ENCODE measurements at regions not wholly inside any gene's neighbourhood (a gene's known extent, or its start where the extent isn't known, plus 50 kb on each side); places are given as distances from the start of the nearest gene placed in this dataset.
A peak's percentile ranks its signal among the peaks of the same experiment; 100 is the strongest.

DNA sequence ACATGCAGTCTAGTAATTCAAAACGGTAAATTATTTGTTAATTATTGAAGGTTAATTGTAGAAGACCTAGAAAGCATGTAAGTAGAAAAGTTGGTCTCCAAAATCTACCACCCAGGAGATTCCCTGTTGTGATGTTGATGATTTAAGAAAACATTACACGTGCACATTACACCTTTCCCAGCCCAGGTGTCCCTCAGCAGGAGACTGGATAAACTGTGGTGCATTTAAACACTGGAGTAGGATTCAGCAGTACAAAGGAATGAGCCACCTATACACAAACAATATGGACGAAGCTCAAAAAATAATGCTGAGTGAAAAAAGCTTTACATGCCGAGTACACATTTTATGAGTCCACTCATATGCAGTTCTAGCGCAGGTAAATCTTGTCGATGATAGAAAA, 109.0 kb upstream of the STARD3NL start:
- FAIRE-seq (peak; percentile 61), DNase-seq (ENCODE audit: low spot score) (no peak)

DNA sequence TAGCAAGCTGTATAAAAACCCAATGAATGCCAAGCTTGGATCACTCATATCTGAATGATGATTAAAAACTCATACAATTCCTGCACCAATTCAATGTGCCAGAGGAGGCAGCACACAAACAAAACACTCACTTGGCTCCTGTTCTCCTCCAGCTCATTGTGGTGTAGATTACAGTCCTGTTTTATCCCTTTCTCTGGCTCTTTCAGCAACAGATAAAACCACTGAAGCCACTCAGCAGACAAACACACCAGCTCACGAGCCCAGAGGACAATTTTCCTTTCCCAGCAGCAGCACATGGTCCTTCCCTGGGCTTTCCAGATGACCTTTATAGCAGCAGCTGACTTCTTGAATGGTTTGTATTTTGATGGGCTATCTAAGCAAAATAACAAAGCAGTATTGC, 107.3 kb upstream of the STARD3NL start:
- DNase-seq (ENCODE audit: low spot score) (peak; percentile 24), FAIRE-seq (no peak)

DNA sequence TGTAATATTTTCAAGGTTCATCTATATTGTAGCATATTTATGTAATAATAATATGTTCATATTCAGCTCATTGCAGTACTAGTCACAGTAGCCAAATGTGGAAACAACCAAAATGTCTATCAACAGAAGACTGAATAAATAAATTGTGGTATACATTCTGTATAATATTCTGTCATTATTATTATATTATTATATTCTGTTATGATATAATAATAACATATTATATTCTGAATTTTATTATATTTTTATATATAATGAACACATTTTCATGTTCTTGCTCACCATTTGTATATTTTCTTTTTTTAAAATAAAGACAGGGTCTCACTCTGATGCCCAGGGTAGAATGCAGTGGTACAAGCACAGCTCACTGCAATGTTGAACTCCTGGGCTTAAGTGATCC, 91.2 kb upstream of the STARD3NL start:
- FAIRE-seq: no peak
- no peak for DNase-seq (ENCODE audit: low spot score)

DNA sequence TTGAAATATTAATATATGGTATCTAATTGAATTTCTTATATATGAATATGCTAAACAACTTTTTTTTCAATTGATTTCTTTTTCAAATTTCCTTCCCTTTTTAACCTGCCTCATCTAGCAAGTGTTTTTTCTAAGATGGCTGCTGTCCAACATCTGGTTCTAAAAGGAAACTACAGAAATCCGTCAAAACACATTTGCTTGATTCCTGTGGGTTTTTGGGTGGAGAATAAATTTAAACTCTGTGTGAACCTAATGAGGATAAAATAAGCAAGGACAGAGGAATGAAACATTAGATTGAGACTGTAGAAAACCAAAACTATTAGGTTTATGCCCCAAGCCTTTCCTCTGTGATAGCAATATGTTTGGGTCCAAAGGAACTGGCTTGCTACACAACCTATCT, 75.5 kb upstream of the STARD3NL start:
- FAIRE-seq (no peak), DNase-seq (ENCODE audit: low spot score) (no peak)

DNA sequence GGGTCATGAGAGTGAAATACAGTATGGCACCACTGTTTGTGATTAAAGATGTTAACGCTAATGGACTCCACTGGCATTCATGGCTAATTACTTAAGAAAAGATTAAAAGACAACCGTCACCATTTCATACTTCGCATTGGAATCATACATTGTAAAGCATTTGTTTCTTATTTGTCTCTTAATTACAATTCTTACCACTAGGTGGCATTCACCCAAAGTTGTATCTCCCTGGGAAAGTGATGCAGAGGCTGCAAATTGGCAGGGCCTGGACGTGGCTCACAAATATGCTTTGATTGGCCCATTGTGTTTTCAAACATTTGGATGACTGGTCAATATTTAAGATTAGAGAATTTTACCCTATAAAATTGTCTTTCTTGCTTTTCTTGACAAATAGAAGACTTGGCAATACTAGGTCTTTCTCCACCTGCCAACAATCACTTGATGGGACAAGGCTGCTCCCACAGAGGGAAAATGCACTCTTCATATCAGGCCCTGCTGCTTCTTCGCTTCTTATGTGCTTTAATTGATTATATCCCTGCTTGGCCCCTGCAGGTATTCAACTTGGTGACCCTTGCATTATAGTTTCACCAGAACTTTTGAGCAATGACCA, 72.1 kb upstream of the STARD3NL start:
- DNase-seq (ENCODE audit: low spot score) (peak; percentile 57), FAIRE-seq (no peak)

DNA sequence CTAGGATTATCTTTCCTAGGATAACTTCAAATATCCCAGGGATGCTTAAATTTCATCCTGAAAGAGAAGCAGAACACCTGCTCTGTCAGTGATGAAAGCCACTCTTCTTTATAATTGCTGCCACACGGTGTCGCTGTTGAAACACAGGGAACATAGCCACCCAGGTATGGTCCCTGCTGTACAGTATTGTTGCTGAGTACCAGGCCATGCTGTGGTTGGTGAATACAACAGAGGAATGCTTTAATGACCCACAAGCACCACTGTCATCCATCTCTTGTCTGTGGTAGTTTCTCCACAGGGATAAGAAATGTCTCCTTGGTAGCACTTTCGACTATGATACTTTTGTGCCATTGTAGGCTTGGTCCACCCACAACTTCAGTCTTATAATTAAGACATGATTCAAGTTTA, 70.6 kb upstream of the STARD3NL start:
- FAIRE-seq (peak; percentile 62), DNase-seq (ENCODE audit: low spot score) (peak; percentile 74)

DNA sequence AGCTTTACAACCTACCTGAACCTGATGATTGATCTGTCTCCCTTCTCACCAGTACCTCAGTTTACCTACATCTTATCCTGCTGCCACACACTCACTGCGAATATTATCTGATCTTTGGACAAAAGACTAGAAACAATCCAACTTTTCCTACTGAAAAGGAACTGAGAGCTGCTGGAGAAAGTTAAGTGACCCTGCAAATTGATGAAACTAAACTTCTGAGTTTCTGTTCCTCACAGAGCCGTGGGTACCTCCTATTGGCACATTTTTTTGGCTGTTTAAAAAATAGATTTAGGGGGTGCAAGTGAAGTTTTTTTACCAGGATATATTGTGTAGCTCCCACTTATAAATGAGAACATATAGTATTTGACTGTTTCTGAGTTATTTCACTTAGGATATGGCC, 66.0 kb upstream of the STARD3NL start:
- no peak for DNase-seq (ENCODE audit: low spot score)
- FAIRE-seq: no peak

DNA sequence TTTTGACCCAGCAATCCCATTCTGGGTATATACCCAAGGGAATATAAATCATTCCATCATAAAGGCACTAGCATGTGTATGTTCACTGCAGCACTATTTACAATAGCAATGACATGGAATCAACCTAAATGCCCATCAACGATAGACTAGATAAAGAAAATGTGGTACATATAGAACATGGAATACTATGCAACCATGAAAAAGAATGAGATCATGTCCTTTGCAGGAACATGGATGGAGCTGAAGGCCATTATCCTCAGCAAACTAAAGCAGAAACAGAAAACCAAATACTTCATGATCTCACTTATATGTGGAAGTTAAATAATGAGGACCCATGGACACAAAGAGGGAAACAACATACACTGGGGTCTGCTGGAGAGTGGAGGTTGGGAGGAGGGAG, 58.0 kb upstream of the STARD3NL start:
- FAIRE-seq: no peak

DNA sequence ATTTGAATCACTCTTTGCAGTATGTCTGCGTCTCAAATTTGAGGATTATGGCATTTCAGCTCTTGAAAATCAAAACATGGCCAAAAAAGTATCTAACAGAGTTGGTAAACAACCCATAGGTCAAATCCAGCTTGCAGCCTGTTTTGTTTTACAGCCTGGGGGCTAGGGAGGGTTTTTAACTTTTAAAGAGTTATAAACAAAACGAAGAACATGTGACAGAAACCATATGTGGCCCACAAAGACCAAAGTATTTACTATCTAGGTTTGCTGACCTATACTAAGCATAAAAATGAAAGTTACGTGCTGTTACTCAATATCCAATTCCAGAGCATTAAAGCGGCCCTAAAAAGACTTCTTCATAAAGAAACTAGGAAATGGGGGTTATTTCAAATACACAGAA, 55.5 kb upstream of the STARD3NL start:
- no peak for DNase-seq (ENCODE audit: low spot score)
- no peak for FAIRE-seq

More for the DNA sequence above, 58.0 kb upstream of the STARD3NL start:
- DNase-seq (ENCODE audit: low spot score): no peak

DNA sequence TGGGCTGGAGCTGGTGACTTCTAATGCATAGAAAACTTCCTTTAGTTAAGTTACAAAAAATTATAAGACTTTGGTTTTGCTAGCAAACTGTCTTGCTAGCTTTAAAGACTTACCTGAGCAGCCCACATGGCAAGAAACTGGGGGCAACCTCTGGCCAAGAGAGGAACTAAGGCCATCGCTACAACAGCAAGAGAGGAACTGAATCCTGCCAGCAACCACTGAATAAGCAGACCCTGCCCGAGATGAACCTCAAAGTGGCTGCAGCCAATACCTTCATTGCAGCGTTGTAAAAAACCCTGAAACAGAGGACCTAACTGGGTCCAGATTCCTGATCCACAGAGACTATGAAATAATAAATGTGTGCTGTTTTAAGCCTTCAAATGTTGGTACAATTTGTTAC, 54.6 kb upstream of the STARD3NL start:
- FAIRE-seq (no peak), DNase-seq (ENCODE audit: low spot score) (no peak)

DNA sequence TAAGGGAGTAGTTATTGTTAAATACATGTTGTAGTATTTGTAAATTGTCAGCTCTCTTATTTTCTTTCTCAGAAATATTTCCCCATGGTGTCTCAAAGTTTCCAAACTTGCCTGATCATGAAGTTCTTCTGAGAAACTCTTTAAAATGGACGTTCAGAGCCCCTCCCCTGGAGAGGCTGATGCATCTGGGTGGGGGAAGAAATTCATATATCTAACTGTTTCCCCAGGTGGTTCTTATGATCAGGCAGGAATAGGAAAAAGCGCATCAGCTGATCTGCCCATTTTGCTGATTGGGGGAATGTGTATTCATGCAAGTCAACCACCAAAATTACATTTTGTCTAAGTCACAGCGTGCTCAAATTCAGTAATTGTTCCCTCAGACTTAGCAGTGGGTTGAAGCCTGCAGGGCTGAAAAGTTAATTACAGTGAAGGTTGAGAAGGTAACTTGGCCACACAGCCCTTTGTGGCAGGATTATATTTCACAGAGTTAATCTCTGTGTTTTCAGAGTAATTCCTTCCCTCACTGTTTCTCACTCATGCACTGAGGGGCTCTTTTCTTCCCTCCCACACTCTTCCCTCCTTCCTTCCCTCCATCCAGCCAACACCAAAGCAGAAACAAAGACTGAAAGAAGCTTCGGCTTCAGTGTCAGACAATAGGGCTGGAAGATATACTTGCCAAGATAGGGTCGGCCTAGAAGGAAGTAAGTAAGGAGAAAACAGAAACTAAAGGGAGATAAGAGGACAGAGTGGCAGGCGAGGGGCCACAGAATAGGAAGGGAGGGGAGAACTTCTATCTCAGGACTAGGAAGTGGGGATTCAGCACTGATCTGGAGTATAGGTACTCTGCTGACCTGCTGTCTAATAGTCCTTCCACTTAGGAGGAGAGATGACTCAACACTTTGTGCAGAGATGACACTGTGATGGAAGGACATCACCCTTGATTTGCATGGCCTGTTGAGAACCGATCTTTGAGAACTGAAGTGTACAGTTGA, 50.5 kb upstream of the STARD3NL start:
- FAIRE-seq: peak; percentile 62
- DNase-seq (ENCODE audit: low spot score): no peak

Measured in urothelium cell line (cell line).